Embryonic facial prominence (tissue), 1 donor: ENCODE measurements at regions not wholly inside any gene's neighbourhood (a gene's known extent, or its start where the extent isn't known, plus 50 kb on each side); places are given as distances from the start of the nearest gene placed in this dataset.
"Not testable (repeated sequence)": the region's sequence is repeated elsewhere in the genome, so short reads cannot be mapped to it uniquely, and the experiment has no call there.

Source experiments
- DNase-seq: peaks from one replicate; pipeline ENCODE4 v3.0.0-alpha.2; 2016; ENCODE audit errors: extremely low spot score

DNA sequence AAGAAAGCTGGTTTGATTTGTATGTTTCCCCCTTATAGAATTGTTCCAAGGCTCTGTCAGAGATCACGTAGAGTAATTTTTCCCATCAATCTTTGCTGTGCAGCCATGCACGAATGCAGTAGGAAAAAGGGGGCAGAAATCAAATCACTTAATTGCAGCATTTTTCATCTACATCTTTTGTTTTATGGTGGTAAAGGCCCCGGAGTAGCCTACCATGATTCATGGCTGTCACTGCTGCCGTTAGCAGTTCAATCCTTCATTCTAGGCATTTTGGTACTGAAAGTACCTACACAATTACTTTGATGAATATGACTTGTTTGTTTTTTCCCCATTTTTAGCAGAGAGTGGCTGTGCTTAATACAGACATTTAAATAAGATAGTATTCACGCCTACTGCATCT lies 631.9 kb upstream of the MMS22L start:
- no peak for DNase-seq

DNA sequence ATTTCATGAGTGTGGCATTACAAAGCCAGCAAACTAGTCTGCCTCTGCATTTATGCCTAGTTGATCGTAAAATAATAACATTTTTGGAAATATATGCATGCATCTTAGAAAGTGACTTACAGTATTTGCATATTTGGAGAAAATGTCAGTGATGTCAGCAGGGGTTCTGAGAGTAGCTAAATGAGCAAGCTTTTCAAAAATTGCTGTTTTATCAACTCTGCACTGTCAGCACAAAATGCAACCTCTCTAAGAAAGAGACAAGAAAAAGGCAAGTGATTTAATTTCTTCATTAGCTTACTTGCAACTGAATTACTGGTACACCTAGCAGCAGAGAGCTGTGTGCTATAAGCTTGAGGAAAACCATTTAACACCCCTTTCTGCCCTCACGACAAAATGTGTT lies 632.5 kb upstream of the MMS22L start:
- no peak for DNase-seq

DNA sequence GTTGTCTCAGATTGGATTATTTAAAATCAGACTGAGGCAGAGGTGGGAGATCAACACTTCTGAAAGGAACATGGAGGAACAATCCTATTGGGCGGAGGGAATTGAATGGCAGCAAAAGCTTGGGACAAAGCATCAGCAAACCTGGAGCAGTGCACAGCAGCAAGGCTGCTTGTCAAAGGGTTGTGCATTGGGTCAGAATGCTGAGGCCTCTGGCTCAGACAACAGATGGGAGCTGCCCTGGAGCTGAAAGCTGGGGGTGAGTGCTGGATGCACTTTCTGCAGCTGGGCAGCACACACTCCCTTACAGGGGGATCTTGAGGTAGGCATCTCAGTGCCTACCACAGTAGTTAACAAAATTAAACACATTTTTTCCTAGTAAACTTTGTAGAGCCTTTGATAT lies 634.4 kb upstream of the MMS22L start:
- DNase-seq: no peak

DNA sequence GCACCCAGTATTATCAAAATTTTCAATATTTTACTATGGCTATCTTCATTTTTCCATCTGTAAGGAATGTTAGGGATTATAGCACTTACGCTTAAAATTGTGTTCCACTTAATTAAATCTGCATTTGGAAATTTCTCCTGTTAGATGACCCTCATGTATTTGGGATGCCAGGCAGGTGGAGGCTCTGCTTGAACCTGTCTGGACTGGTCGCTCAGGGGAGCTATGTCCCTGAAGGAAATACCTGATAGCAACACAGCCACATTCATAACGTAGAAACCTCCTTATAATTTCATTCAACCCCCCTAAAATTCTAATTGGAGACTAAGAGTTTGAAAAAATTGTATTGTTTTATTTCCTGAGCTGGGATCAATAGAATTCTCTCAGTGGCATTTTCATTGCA lies 636.0 kb upstream of the MMS22L start:
- DNase-seq: no peak

GRCh38 chr6:97919631-97920030 lies 636.6 kb upstream of the MMS22L start:
- no peak for DNase-seq

DNA sequence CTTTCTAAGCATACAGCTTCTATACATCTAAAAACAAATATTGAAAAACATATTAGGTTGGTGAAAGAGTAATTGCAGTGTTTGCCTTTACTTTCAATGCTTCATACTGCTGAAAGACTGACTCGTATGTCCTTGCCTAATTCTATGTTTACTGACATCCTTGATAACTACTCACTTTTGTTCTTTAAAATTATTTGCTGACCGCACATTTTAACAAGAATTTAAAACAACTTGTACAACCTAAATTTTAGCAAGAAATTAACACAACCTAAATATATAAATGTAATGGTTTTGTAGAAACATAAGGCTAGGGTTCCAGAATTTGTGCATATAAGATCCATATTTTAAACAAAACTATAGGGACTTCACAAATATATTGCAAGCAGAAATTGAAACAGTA lies 640.2 kb upstream of the MMS22L start:
- DNase-seq: no peak

GRCh38 chr6:97925504-97925903 lies 642.5 kb upstream of the MMS22L start:
- DNase-seq: no peak

DNA sequence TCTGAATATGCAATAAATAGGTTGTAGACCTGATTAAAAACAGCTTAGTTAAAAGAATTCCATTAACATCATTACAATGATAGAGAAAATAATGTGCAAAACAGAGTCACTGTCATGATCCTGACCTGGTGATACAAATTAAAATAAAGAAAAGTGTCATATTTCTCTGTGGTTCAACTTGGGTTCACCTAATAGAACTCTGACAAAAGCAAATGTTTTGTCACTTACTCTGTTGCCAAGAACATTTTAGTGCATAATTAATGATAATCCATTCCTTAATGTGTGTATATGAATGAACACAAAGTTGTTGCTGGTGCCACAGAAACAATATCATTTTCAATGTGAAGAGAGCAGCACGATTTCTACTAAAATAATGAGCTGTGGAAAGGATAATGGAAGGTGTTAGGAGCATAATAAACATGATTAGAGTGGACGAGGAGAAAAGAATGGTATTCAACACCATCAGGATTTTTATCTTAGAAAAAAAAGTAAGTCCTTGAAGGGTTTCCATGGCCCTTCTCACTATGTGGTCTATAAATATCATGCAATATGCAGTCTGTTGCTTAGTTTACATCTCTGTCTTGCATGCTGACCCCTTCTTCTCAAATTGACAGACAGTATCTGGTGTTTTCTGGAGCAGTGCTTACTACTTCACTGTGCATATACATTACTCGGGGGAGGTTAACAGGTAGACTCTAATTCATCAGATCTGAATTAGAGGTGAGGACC lies 656.6 kb upstream of the MMS22L start:
- DNase-seq: no peak

DNA sequence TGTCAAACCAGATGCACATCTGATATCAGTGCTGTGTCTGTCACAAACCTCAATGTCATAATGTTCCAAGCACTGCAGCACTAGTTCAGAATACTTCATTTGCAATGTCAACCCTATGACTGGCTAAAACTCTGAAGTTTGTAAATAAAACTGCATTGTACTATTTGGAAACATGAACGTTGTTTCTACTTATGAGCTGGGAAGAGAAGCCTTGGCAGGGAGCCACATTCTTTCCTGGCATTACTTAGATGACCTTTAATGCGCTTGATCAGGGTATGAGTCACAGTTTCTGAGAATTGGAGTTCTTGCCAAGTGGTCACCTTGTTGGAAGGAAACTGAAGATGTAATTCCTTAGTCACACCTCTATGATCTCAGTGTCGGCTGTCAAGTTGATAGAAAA lies 664.8 kb upstream of the MMS22L start:
- DNase-seq: no peak

GRCh38 chr6:97958134-97958533 lies 675.1 kb upstream of the MMS22L start:
- no peak for DNase-seq

DNA sequence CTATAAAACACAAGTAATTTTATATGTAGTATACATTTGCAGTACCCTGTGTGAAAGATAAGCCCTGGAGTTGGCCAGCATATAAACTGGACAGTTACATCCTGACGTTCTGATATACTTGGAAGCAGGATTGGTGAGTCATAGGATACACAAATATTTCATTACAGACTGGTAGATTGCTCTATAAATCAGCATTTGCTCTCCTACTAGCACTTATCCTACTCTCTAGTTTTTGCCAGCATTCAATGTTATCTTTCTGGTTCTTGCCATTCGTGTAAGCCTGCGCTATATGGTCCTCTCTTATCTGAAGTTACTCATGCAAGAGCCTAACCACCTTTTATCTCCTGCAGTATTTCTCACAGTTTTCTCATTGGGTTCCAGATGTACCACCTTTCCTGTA lies 680.2 kb upstream of the MMS22L start:
- DNase-seq: no peak

GRCh38 chr6:97969065-97969464 lies 686.0 kb upstream of the MMS22L start:
- no peak for DNase-seq

- DNase-seq: no peak
These were observed 694.1 kb upstream of the MMS22L start for GRCh38 chr6:97977084-97977483.

GRCh38 chr6:97978855-97979271 lies 695.8 kb upstream of the MMS22L start:
- no peak for DNase-seq

DNA sequence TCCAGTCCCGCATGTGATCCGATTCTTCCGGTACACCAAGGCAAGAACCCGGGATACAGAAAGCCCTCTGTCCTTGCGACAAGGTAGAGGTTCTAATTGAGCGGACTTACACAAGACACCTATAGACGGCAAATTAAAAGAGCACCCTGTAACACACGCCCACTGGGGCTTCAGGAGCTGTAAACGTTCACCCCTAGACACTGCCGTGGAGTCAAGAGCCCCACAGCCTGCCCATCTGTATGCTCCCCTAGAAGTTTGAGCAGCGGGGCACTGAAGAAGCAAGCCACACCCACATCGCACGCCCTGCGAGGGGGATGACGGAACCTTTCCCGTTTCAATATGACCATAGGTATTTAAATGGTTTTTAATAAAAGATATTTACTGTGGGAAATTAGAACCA lies 696.3 kb upstream of the MMS22L start:
- DNase-seq: not testable (repeated sequence)

DNA sequence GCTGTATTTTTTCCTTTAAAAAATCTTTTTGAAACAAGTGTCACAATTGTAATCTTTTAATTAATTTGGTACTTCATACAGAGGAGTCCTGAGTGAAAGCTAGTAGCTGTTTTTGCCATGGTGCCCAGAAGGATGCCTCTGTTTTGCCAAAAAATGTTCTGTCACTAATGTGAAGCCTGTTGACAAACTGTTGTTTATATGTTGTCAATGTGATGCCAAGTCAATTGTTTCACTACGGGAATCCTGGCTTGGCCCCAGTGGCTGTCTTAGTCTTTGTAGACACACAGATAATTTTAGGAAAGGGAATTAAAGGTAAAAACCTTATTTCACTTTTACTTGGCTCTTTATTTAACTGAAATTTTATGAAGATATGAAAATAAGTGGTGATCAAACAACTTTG lies 706.4 kb upstream of the MMS22L start:
- no peak for DNase-seq

DNA sequence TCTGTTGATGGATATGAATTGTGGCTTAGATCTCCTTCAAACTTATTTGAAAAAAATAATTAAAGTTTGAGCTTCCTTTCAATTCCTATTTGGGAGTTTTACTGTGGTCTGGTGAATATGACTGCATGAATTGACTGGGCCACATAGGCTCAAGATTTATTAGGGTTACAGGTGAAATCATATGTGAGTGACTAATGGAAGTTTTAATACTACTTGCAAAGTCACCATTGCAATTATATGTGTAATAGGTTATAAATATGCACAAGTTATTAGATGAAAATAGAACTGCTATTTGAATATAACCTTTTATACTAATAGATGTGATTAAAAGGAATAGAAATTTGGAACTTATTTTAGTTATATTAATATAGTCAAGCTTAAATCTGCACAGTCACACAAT lies 712.1 kb upstream of the MMS22L start:
- DNase-seq: no peak

- DNase-seq: no peak
These were observed 719.7 kb upstream of the MMS22L start for GRCh38 chr6:98002678-98003077.

GRCh38 chr6:98014442-98015201 lies 731.6 kb upstream of the MMS22L start:
- DNase-seq: no peak

DNA sequence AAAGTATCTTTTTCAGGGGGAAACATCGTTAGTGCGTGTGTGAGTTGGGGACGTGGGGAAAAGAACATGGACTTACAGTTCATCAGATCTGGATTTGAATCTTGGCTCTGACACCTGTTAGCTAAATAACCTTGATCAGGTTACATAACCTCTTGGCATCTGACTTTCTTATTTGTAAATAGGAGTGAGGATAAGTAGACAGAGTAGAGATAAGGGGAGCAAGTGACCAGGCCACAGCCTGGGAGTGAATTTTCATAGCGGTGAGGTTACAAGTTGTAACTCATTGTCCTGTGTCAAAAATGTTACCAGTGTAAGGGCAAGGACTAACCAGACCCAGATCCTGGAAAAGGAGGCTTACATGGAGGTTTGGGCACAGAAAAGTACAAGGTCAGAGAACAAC lies 733.5 kb upstream of the MMS22L start:
- DNase-seq: no peak

GRCh38 chr6:98020222-98020621 lies 737.2 kb upstream of the MMS22L start:
- no peak for DNase-seq

DNA sequence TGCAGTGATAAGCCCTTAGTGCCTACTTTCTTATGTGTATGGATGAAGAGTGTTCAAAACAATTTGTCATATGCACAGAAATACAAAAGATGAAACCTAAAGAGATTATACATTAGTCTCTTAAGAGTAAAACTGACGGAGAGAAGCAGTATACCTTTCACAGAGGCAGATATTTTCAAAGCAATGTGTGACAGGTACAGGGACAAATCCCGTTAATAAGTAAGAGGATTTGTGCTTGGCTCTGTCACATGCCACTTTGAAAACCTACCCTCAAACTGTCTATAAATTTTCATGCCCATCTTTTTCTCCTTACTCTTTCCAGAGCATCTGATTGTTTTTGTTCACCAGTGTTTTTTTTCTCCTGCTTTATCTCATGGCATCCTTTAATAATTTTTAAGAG lies 741.3 kb upstream of the MMS22L start:
- DNase-seq: no peak

DNA sequence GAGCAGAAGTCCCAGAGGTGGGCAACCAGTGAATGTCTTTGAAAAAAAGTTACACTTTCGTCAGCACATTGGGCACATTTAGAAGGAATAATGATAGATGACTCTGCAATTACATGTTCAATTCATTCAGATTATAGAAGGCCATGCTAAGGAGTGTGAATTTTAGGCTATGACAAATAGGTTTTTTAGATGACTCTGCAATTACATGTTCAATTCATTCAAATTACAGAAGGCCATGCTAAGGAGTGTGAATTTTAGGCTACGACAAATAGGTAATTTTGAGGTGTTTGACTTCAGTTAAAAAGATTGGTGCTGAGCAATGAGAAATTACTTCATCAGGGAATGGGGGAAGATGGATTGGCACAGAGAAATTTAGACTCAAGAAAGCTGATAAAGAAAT lies 744.9 kb upstream of the MMS22L start:
- DNase-seq: no peak

- no peak for DNase-seq
These were observed 750.6 kb upstream of the MMS22L start for GRCh38 chr6:98033617-98034016.
